COLO829 (cell line): ENCODE measurements at regions not wholly inside any gene's neighbourhood (a gene's known extent, or its start where the extent isn't known, plus 50 kb on each side); places are given as distances from the start of the nearest gene placed in this dataset.
A peak's percentile ranks its signal among the peaks of the same experiment; 100 is the strongest.
"Not testable (repeated sequence)": the region's sequence is repeated elsewhere in the genome, so short reads cannot be mapped to it uniquely, and the experiment has no call there.

ENCODE experiments used
- DNase-seq: peaks from one replicate; pipeline ENCODE4 v3.0.0; 2012; ENCODE audit warnings: low spot score

- no peak for DNase-seq
These were observed 1002.3 kb downstream of the TMEM121 start for GRCh38 chr14:106528717-106529116.

GRCh38 chr14:106530031-106530422, 1003.6 kb downstream of the TMEM121 start:
- no peak for DNase-seq

GRCh38 chr14:106530423-106531107, 1004.2 kb downstream of the TMEM121 start:
- DNase-seq = no peak

- not testable (repeated sequence) for DNase-seq
These were observed 1011.2 kb downstream of the TMEM121 start for GRCh38 chr14:106537597-106537996.

- no peak for DNase-seq
These were observed 1011.8 kb downstream of the TMEM121 start for GRCh38 chr14:106538201-106538600.

GRCh38 chr14:106547735-106548434, 1021.5 kb downstream of the TMEM121 start:
- no peak for DNase-seq

GRCh38 chr14:106549064-106549463, 1022.7 kb downstream of the TMEM121 start:
- no peak for DNase-seq

GRCh38 chr14:106551265-106551664, 1024.9 kb downstream of the TMEM121 start:
- no peak for DNase-seq

- not testable (repeated sequence) for DNase-seq
These were observed 1029.8 kb downstream of the TMEM121 start for GRCh38 chr14:106556211-106556610.

- DNase-seq = no peak
These were observed 1030.4 kb downstream of the TMEM121 start for GRCh38 chr14:106556665-106557289.

GRCh38 chr14:106562451-106562850, 1036.1 kb downstream of the TMEM121 start:
- DNase-seq = no peak

GRCh38 chr14:106564058-106564643, 1037.8 kb downstream of the TMEM121 start:
- peak; percentile 23 for DNase-seq

GRCh38 chr14:106578481-106578880, 1052.1 kb downstream of the TMEM121 start:
- DNase-seq = no peak

GRCh38 chr14:106579084-106579483, 1052.7 kb downstream of the TMEM121 start:
- no peak for DNase-seq

- DNase-seq = no peak
These were observed 1059.3 kb downstream of the TMEM121 start for GRCh38 chr14:106585692-106586091.

GRCh38 chr14:106586098-106586704, 1059.8 kb downstream of the TMEM121 start:
- no peak for DNase-seq

- not testable (repeated sequence) for DNase-seq
These were observed 1065.2 kb downstream of the TMEM121 start for GRCh38 chr14:106591539-106591938.

- not testable (repeated sequence) for DNase-seq
These were observed 1065.9 kb downstream of the TMEM121 start for GRCh38 chr14:106592115-106592852.

GRCh38 chr14:106599209-106599608, 1072.8 kb downstream of the TMEM121 start:
- no peak for DNase-seq

GRCh38 chr14:106605548-106606448, 1079.4 kb downstream of the TMEM121 start:
- DNase-seq = peak; percentile 11

- no peak for DNase-seq
These were observed 1080.6 kb downstream of the TMEM121 start for GRCh38 chr14:106606936-106607335.
